ENCODE measurements at regions not wholly inside any gene's neighbourhood (a gene's known extent, or its start where the extent isn't known, plus 50 kb on each side); places are given as distances from the start of the nearest gene placed in this dataset.

- TF ChIP-seq CTCF (IDR thresholded peaks at IDR 0.05): no peak
- TF ChIP-seq POLR2A (IDR thresholded peaks at IDR 0.05; ENCODE audit: low read depth): no peak
Measured at GRCh38 chr12:14072987-14073386, 91.6 kb upstream of the GRIN2B start.

Measured in esophagus muscularis mucosa (tissue), 3 donors.